ENCODE measurements at regions not wholly inside any gene's neighbourhood (a gene's known extent, or its start where the extent isn't known, plus 50 kb on each side); places are given as distances from the start of the nearest gene placed in this dataset.

- H3K9me3 ChIP-seq (ENCODE audit: control insufficient read depth in 4 of 4, insufficient read depth in 3 of 4, low read length in 3 of 4) = no peaks in the 10 kb centered on the region
- H3K27ac ChIP-seq (ENCODE audit: low read depth in 1 of 2, low read length in 1 of 2) = no peak overlapping the region
- WGBS, 2 donors = 67 to 89% methylated on average over 4 of the region's 4 CpGs
- no peak overlapping the region for H3K9ac ChIP-seq (ENCODE audit: insufficient read depth in 1 of 2, low read length in 2 of 2)
- H3K4me1 ChIP-seq (ENCODE audit: control insufficient read depth in 5 of 5, insufficient read depth in 5 of 5, low read length in 5 of 5) = no peaks in the 10 kb centered on the region
- H3K36me3 ChIP-seq (ENCODE audit: control insufficient read depth in 4 of 4, insufficient read depth in 4 of 4, low read length in 4 of 4) = no peaks in the 10 kb centered on the region
- ATAC-seq (ENCODE audit: insufficient read depth, low FRiP score) = no peak
- no peaks in the 10 kb centered on the region for H3K27me3 ChIP-seq (ENCODE audit: control insufficient read depth in 3 of 3, insufficient read depth in 3 of 3, low read length in 2 of 3)
- H3K4me3 ChIP-seq = no peak overlapping the region
- no peak for DNase-seq
- TF ChIP-seq CTCF (IDR thresholded peaks at IDR 0.05; ENCODE audit: control extremely low read depth, extremely low read depth) = no peak
Measured at GRCh38 chr1:188689542-188689941, 1788.1 kb downstream of the BRINP3 start.

- no peak overlapping the region for H3K4me3 ChIP-seq
- DNase-seq (no peak), ATAC-seq (ENCODE audit: insufficient read depth, low FRiP score) (no peak)
- H3K36me3 ChIP-seq (ENCODE audit: control insufficient read depth in 4 of 4, insufficient read depth in 4 of 4, low read length in 4 of 4) = no peaks in the 10 kb centered on the region
- H3K9me3 ChIP-seq (ENCODE audit: control insufficient read depth in 4 of 4, insufficient read depth in 3 of 4, low read length in 3 of 4) = peaks cover 0 to 5% (median 0%) of the 10 kb centered on the region in 4 donors
- H3K27me3 ChIP-seq (ENCODE audit: control insufficient read depth in 3 of 3, insufficient read depth in 3 of 3, low read length in 2 of 3) = no peaks in the 10 kb centered on the region
- no peak for TF ChIP-seq CTCF (IDR thresholded peaks at IDR 0.05; ENCODE audit: control extremely low read depth, extremely low read depth)
- WGBS, 2 donors = 91% methylated on average over 2 of the region's 2 CpGs
- no peak overlapping the region for H3K9ac ChIP-seq (ENCODE audit: insufficient read depth in 1 of 2, low read length in 2 of 2)
- no peak overlapping the region for H3K27ac ChIP-seq (ENCODE audit: low read depth in 1 of 2, low read length in 1 of 2)
- H3K4me1 ChIP-seq (ENCODE audit: control insufficient read depth in 5 of 5, insufficient read depth in 5 of 5, low read length in 5 of 5) = no peaks in the 10 kb centered on the region
Measured at GRCh38 chr1:188700116-188700515, 1777.5 kb downstream of the BRINP3 start.

- Histone ChIP-seq H3K27ac (ENCODE audit: low read depth in 1 of 2, low read length in 1 of 2) (no peak overlapping the region), H3K9me3 (ENCODE audit: control insufficient read depth in 4 of 4, insufficient read depth in 3 of 4, low read length in 3 of 4) (peaks cover 0 to 3% (median 0%) of the 10 kb centered on the region in 4 donors), H3K36me3 (ENCODE audit: control insufficient read depth in 4 of 4, insufficient read depth in 4 of 4, low read length in 4 of 4) (no peaks in the 10 kb centered on the region), H3K9ac (ENCODE audit: insufficient read depth in 1 of 2, low read length in 2 of 2) (no peak overlapping the region), H3K4me1 (ENCODE audit: control insufficient read depth in 5 of 5, insufficient read depth in 5 of 5, low read length in 5 of 5) (no peaks in the 10 kb centered on the region), H3K27me3 (ENCODE audit: control insufficient read depth in 3 of 3, insufficient read depth in 3 of 3, low read length in 2 of 3) (no peaks in the 10 kb centered on the region), H3K4me3 (no peak overlapping the region)
- 78 to 81% methylated on average over 4 of the region's 4 CpGs for WGBS, 2 donors
- no peak for TF ChIP-seq CTCF (IDR thresholded peaks at IDR 0.05; ENCODE audit: control extremely low read depth, extremely low read depth)
- ATAC-seq (ENCODE audit: insufficient read depth, low FRiP score) (no peak), DNase-seq (no peak)
Measured at GRCh38 chr1:188706742-188707141, 1770.9 kb downstream of the BRINP3 start.

- DNase-seq (peak in 2 of 3 donors; percentile 2 to 6), ATAC-seq (ENCODE audit: insufficient read depth, low FRiP score) (no peak)
- no peaks in the 10 kb centered on the region for H3K4me1 ChIP-seq (ENCODE audit: control insufficient read depth in 5 of 5, insufficient read depth in 5 of 5, low read length in 5 of 5)
- WGBS, 2 donors = 66 to 69% methylated on average over 4 of the region's 4 CpGs
- H3K9me3 ChIP-seq (ENCODE audit: control insufficient read depth in 4 of 4, insufficient read depth in 3 of 4, low read length in 3 of 4) = no peaks in the 10 kb centered on the region
- no peaks in the 10 kb centered on the region for H3K27me3 ChIP-seq (ENCODE audit: control insufficient read depth in 3 of 3, insufficient read depth in 3 of 3, low read length in 2 of 3)
- H3K9ac ChIP-seq (ENCODE audit: insufficient read depth in 1 of 2, low read length in 2 of 2) = no peak overlapping the region
- H3K36me3 ChIP-seq (ENCODE audit: control insufficient read depth in 4 of 4, insufficient read depth in 4 of 4, low read length in 4 of 4) = no peaks in the 10 kb centered on the region
- no peak overlapping the region for H3K4me3 ChIP-seq
- TF ChIP-seq CTCF (IDR thresholded peaks at IDR 0.05; ENCODE audit: control extremely low read depth, extremely low read depth) = no peak
- H3K27ac ChIP-seq (ENCODE audit: low read depth in 1 of 2, low read length in 1 of 2) = no peak overlapping the region
Measured at GRCh38 chr1:188708795-188709535, 1768.7 kb downstream of the BRINP3 start.
